Middle frontal gyrus (tissue), 1 donor: ENCODE measurements at regions not wholly inside any gene's neighbourhood (a gene's known extent, or its start where the extent isn't known, plus 50 kb on each side); places are given as distances from the start of the nearest gene placed in this dataset.
"Not testable (repeated sequence)": the region's sequence is repeated elsewhere in the genome, so short reads cannot be mapped to it uniquely, and the experiment has no call there.

Experiments
- DNase-seq: peaks from one replicate; pipeline ENCODE4 v3.0.0-alpha.2; 2015; ENCODE audit warnings: low spot score; ENCODE audit errors: extremely low spot score

DNA sequence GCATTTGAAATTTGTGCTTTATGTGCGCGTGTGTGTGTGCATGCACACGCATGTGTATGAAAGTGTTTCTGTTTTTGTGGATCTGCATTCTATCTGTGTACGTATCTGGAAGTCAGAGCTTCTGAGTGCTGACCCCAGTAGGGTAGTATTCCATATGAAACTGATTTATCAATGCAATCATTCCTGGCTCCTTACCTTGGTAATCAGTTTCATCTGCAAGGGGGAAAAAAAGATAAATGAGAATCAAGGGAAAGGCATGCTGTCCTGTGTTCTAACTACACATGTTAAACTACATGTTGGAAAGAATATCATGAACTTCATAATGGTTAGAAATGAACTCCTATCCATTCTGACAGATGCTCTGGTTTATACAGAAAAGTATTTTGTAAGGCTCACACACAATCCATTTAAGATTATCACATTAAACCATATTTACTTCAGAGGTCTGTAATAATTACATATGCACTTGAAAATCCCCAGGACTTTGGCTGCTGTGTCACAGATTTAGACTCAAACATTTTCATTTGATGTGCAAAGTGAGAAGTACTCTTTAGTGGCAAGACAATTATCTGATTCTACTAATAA is 276.1 kb upstream of the LMO3 start:
- DNase-seq: no peak

DNA sequence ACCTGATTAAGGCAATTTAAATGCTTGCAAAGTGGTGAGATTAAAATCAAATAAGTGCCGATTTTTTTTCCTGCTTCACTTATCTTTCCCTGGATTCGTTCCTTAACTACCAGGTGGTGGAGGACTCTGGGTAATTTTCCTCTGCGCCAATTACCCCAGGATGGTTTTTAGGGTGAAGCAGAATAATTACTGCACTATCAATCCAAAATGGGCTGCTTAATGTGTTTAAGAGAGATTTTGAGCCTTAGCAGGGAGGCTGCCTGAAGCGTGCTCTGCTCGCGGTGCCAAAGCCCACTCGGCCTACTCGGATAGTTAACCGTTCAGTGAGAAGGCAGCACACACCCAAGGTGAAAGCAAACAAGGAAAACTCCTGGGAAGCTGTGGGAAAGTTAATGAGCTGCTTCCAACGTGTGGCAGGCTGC is 274.9 kb upstream of the LMO3 start:
- no peak for DNase-seq

DNA sequence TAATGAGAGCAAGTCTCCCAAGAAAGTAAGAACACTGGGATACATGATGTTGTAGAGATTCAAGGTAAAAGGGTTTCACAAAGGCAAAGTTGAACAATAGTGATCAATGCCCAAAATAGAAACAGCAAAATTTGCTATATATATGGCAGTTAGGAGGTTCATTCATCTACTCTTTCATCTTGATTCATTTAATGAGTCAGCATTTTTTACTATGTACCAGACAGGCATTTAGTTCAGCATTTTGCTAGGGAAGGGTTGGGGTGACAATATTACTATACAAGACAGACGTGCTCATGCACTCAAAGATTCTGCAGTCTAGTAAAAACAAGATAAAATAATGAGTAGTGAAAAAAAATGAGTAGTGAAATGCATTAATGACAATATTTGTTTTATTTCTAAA is 264.9 kb upstream of the LMO3 start:
- DNase-seq: no peak

DNA sequence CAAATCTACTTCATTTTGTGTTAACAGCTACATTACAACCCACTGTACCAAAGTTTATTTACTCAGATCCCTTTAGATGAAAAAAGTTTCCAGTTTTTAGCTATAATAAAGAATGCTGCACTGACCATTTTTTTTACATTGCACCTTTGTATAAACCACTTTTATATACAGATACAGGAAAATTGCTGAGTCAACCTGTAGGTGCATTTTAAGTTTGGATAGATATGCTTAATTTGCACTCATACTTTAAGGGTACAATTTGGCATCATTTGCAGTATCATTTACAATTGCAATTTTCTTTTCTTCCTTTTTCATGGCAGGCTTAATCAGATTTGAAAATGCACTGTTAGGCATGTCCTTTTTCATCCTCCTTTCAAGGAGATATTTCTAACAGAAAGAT is 257.8 kb upstream of the LMO3 start:
- DNase-seq: no peak

DNA sequence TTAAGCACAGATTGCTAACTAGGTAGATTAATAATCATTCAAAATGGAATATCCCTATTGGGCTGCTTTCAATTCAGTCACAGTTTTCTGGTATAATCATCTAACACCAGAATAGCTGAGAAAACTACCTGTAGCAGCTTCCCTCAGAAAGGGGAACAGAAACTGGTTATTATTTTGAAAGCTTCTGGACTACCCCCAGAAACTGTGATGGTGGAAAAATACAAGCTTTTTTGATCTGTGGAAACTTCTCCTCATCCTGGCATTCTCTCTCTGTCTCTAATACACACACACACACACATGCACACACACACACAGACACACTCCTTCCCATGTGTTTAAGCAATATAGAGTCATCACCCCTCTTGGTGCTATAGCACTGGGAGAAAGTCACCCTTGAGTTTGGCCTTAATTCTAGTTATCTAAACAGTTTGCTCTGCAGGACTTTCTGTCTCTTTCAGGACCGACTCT is 251.5 kb upstream of the LMO3 start:
- DNase-seq: no peak

DNA sequence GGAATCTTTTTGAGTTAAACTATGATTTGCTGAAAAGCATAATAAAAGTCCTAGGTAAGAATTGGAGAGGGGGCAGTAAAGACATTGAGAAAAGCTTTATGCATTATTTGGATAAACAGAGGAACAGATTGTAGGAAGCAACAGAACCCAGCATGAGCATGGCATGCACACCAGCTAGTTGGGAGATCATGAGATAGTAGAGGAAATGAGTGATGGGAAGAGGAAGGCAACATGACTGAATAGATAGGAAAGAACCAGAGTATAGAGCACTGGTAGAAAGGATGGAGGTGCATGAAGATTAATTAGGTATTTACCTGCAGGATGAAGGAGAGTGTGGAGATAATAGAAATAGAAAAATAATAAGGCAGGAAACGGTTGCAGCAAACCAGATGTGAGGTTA is 248.5 kb upstream of the LMO3 start:
- DNase-seq: no peak

DNA sequence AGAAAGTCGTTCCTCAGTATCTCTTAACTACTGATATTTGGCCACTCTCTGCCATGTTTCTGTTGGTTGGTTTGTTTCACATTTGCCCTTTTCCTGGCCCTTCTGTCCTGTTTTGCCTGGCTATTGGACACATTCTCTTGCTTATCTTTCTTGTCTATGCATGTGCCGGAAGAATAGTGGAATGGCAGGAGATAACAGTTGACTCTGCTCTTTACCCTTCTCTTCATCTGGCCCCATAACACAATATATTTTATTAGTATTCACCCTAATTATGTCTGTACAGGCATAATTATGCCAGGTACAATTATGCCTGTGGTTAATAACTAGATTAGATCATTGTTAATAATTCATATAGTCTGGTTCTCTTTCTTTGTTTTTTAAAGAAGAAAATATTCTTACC is 243.5 kb upstream of the LMO3 start:
- DNase-seq: no peak

DNA sequence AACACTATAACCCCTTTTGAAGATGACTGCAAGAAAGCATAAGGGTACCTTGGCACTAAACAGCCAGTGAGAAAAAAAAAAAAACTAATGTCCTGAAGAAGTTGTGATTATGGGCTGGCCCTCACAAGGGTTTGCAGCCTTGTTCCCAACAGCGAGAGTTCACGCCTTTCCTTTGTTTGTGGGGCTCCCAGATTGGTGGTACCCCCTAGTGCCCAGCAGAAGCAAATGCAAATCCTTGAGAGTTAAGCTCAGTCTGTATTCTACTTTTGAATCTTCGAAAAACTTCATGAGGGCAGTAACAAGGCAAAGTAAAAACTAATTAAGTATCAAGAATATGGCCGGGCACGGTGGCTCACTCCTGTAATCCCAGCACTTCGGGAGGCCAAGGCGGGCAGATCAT is 238.9 kb upstream of the LMO3 start:
- DNase-seq: no peak

DNA sequence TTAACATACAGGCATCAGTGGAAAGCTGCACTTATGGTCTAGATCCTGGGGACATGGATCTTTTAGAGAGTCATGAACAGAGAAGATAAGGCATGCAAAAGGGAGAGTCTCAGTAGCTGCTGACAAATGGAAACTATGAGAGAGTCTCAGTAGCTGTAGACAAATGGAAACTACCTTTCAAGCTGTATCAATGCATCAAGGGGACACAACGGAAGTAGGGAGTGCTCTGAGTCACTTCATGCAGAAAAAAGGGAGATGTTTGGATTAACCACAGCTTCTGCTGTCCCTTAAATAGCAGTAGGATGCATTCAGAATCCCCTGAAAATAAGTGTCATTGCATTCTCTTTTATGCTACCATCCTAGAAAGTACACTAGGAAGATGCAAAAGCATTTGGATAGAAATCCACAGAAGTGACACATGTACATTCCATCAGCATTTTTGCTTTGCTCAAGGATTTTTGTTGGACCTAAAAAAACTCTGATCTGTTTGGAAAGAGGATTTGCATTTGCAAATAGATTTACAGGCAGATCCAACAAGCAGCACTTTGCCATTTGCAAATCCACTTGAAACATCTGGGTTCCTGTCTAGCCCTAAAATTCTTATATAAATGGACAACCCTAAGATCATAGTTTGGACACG is 227.5 kb upstream of the LMO3 start:
- no peak for DNase-seq

DNA sequence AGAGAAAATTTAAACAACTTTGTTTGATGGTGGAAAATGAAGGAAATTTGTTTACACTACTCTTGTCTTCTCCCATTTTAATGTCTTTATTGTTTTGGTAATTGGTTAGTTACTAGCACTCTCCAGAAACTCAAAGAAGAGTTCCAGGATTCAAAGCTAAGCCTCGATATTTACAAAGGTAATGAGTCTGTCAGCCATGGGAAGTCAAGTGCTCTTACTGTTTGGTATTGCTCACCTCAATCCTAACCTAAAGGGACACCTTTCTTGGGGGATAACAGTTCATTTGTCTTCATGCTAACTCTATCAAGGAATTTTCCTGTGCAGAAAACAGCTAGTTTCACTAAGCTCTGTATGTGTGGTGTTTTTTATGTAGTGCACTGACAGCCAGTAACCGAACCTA is 222.9 kb upstream of the LMO3 start:
- DNase-seq: no peak

DNA sequence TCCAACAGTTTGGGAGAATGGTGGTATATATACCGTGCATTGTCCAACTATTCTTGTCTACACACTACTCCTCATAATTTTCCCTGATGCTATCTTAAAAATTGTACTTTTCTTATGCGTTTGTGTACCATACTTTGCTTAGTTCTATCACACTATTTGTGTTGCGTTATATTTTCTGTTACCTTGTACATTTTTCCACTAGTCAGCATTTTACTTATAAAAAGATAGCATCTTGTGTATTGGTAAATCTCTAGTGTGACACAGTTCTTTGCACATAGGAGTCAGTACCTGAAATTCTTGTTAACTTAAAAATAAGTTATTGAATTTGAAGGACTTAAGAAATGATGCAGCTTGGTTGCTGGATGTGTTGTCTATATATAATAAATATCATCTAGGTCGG is 201.8 kb upstream of the LMO3 start:
- DNase-seq: no peak

DNA sequence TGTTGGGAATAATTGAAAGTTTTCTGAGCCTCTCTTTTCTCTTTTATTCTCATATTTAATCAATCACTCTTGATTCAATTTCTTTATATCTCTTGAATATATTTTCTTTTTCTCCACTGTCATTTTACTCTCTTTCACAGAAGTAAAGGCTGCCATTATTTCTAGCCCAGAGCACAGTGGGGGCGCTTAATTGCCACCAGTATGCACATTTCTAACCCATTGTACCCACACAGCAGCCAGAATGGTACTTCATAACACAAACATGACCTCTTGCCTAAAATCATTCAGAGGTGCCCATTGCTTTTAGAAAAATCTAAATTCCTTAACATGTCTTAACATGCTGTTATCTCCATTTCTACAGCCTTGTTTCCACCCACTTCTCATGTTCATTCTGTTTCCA is 190.2 kb upstream of the LMO3 start:
- DNase-seq: no peak

DNA sequence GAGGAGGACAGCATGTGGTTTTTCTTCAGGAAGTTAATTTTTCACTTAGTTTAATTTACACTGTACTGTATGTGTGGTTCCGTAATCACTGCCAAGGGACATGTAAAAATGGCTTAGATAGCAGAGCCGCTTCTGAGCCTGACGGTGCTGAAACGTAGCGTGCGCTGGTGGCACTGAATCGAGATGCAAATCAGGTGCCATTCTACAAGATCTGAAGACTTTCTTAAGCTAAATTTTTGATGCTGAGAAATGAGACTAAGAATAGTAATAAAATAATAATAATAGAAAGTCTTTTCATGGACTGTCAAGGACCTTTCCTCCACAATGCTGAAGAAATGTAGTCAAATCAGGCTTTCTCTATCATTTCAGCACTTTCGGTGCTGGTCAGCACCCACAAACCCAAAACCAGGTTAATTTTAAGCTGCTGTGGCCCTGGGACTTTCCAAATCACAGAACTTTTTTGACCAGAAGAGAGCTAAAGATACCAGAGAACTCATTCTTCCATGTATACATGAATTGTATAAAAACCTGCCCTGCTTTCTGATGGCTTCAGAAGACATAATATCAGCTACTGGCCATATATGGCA is 183.3 kb upstream of the LMO3 start:
- DNase-seq: no peak

DNA sequence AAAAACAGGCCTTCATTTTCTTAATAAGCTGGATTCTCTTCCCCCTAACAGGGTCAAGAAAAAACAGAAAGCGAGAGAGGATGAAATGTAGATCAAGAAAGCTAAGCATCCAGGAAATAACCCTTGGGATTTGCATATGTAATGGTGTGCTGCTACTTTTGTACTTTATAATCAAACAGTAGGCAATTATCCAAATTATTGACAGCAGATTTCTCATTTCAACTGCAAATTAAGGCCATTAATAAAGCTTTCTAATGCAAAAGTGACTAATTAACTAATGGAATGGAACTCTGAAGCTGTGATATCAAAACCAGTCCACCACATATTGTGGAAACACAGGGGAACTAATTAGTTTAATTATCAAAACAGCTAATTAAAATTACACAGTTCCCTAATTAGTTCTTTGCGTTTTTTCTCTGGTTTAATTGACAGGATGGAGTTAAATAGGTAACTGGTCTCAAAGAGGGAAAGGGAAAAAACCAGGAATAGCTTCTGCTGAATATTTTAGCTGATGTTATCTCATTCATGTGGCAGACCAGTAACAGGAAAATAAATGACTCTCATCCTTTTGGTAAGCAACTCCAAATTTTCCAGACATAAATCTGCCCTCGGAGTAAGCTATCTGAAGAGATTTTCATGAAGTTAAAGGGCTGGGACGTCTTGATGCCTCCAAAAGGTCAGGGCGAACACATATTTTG is 182.7 kb upstream of the LMO3 start:
- DNase-seq: no peak

DNA sequence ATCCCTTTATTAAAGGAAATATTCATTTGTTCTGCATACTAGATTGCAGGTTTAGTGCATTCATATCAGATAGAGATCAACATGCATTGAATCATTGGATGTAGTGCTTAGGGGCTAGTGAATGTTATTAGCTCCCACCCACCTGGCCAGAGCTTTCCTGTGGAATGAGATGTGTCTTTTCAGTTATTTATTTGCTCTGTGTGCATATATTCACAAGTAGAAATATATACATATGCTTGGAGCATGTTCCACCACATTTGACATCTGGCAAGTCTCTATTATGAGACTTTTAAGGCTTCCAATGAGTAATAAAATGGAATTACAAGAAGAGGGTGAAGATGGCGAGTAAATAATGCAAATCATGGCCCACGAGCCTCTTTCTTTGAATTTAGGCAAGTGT is 180.0 kb upstream of the LMO3 start:
- DNase-seq: no peak

DNA sequence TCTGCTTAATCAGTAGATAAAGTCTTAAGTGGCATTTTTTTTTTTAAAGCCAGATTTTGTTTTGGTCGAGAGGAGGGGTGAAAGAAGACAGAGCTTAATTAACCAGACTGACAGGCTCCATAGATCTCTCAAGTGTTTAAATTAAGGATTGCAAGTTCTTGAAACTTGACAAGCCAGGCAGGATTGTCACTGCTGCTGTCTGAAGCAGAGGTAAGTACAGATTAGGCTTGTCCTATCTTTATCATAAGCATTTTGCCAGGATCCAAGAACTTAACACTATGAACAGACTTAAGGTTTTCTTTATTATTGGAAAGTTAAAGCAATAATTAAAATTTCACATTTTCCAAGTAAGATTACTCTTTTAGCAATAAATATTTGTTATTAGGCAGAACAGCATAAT is 179.6 kb upstream of the LMO3 start:
- no peak for DNase-seq

DNA sequence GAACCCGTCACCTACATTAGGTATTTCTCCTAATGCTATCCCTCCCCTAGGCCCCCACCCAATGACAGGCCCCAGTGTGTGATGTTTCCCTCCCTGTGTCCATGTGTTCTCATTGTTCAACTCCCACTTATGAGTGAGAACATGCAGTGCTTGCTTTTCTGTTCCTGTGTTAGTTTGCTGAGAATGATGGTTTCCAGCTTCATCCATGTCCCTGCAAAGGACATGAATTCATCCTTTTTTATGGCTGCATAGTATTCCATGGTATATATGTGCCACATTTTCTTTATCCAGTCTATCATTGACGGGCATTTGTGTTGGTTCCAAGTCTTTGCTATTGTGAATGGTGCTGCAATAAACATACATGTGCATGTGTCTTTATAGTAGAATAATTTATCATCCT is 163.2 kb upstream of the LMO3 start:
- DNase-seq: not testable (repeated sequence)

DNA sequence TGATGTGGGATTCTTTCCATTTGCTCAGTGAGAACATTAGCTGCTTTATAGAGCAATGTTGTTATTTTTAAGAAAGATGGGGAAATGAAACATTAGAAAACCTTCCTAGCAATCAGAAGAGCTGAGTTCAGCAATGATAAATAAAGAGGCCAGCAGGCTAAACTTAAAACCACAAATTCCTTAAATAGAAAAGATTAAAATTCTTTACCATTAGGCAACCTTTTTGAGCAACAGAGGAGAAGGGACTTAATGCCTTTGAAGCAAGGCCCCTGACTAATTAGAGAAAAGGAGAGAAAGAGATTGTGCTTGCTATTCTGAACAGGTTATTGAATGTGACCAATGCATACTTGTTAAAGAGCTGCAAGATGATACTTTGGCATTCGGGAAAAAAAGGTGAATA is 160.8 kb upstream of the LMO3 start:
- no peak for DNase-seq

DNA sequence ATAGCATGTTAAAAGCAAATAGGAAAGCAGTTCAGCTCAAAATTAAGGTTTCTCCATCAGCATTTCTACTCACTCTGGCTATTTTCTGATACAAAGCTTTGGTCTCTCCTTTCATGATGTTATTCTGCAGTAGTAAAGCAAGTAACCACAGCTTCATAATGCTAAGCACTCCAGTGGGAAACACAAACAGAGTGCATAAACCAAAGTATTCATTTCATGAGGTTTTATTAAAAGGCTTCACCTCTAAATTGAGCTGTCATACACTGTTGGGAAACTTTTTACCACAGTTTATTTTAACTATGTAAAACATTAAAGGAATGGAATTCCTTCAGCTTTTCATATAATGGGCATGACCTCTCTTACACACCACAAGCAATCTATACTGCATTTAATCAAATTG is 157.9 kb upstream of the LMO3 start:
- DNase-seq: no peak

DNA sequence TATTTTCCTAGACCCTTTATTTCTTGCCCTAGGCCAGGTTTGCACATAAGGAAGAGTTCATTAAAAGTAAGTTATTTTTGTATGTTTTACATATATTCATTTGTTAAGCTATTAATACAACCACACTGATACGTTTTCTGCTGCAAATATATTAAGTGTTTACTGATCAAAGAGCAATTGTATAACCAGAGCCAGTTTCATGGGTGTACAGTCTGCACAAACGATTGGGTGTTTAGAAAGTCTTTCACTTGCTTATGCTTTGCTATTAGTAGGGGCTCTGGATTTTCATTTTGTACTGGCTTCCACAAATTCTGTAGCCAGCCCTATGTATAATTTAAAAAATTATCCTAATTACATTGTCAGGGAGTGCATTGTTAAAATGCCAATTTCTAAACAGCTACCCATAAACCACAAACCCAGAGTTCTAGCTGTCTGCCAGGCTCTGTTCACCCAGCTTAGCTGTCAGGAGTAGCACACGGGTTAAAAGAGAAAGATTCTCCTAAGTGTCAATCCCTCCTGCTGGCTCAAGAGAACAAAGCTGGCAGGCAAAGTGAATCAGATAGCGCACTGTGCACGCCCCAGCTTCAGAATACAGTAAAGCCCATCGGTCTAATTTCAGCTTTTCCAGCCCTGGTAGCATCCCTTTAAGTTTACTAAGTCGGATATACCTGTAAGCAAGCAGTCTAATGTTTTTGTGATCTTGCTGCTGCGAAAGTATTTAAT is 151.0 kb upstream of the LMO3 start:
- DNase-seq: no peak

DNA sequence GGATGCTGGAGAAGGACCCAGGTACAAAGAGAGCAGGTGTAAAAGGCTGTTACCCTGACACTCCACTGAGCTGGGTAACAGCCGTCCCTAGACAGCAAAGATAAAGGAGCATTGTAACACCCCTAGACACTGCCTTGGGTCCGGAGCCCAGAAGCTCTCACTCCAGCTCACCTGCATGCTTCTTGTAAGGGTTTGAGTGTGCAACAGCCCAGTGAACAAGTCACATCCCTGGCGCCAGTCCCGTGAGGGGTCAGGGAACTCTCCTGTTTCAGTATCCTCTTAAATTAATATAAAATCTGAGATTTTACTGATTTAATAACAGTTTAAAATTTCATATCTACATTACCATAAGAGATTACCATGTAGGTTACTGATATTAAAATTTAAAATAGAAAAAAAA is 124.8 kb upstream of the LMO3 start:
- DNase-seq: no peak

DNA sequence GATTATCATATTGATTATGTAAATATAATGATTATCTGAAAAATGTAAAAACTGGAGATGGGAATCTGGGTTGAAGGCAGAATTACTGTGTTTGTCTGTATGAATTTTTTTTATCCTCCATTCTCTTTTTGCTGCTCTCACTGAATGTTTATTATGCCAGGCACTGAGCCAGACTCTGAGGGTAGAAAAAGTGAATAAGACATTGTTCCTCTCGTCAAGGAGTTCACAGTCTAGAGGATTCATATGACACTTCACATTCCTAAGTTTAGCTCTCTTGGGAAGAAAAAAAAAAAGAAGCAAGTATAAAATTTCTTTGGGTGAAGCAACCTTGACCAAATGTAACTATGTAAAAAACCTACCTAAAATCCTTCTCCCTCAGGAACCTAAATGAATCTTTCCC is 120.9 kb upstream of the LMO3 start:
- no peak for DNase-seq
